Ishikawa (cell line): ENCODE measurements at regions not wholly inside any gene's neighbourhood (a gene's known extent, or its start where the extent isn't known, plus 50 kb on each side); places are given as distances from the start of the nearest gene placed in this dataset.

Experiments
- EP300 ChIP-seq: IDR thresholded peaks from 2 replicates; pipeline ENCODE4 v1.6.1; 2012; ENCODE audit warnings: borderline replicate concordance
- RAD21 ChIP-seq: IDR thresholded peaks from 2 replicates; pipeline ENCODE4 v1.6.1; 2012; ENCODE audit warnings: low read depth
- TAF1 ChIP-seq: IDR thresholded peaks from 2 replicates; pipeline ENCODE4 v1.6.1; 2012; ENCODE audit warnings: low read depth, mild to moderate bottlenecking
- TEAD4 ChIP-seq: IDR thresholded peaks from 2 replicates; pipeline ENCODE4 v1.6.1; 2012
- YY1 ChIP-seq: IDR thresholded peaks from 2 replicates; pipeline ENCODE4 v1.6.1; 2012; ENCODE audit warnings: low read depth
- TF ChIP-seq, protein P1 (sequence below): IDR thresholded peaks from 2 replicates; pipeline ENCODE4 v1.6.1; 2012; ENCODE audit warnings: low read depth, mild to moderate bottlenecking
- TF ChIP-seq, protein P2 (sequence below): IDR thresholded peaks from 2 replicates; pipeline ENCODE4 v1.6.1; 2012

DNA sequence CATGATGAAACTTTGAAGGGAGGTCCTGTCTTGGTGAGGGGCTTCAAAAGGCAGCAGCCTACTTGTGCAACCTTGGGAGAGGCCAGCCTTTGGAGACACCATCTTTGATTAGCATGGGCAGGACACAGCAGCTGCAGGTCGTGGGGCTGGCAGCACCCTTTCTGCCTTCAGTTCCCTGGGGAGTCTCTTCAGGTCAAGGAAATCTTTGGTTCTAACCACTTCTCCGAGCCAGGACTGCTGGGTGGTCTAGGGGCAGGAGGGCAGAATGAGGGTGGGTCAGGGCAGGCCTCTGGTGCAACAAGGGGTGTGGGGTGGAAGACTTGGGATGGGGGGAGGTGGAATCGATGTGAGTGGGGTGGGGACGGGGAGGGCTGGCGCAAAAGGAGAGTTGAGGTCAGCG is 269.7 kb downstream of the FOXD2 start:
- TF ChIP-seq YY1 (no peak), EP300 (no peak), TAF1 (no peak), TEAD4 (no peak), RAD21 (no peak)
- TF ChIP-seq, protein P1, sequence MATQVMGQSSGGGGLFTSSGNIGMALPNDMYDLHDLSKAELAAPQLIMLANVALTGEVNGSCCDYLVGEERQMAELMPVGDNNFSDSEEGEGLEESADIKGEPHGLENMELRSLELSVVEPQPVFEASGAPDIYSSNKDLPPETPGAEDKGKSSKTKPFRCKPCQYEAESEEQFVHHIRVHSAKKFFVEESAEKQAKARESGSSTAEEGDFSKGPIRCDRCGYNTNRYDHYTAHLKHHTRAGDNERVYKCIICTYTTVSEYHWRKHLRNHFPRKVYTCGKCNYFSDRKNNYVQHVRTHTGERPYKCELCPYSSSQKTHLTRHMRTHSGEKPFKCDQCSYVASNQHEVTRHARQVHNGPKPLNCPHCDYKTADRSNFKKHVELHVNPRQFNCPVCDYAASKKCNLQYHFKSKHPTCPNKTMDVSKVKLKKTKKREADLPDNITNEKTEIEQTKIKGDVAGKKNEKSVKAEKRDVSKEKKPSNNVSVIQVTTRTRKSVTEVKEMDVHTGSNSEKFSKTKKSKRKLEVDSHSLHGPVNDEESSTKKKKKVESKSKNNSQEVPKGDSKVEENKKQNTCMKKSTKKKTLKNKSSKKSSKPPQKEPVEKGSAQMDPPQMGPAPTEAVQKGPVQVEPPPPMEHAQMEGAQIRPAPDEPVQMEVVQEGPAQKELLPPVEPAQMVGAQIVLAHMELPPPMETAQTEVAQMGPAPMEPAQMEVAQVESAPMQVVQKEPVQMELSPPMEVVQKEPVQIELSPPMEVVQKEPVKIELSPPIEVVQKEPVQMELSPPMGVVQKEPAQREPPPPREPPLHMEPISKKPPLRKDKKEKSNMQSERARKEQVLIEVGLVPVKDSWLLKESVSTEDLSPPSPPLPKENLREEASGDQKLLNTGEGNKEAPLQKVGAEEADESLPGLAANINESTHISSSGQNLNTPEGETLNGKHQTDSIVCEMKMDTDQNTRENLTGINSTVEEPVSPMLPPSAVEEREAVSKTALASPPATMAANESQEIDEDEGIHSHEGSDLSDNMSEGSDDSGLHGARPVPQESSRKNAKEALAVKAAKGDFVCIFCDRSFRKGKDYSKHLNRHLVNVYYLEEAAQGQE = no peak
- TF ChIP-seq, protein P2, sequence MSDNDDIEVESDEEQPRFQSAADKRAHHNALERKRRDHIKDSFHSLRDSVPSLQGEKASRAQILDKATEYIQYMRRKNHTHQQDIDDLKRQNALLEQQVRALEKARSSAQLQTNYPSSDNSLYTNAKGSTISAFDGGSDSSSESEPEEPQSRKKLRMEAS = no peak
